HUES64 (cell line): ENCODE measurements at regions not wholly inside any gene's neighbourhood (a gene's known extent, or its start where the extent isn't known, plus 50 kb on each side); places are given as distances from the start of the nearest gene placed in this dataset.

Source experiments
- H3K27ac ChIP-seq: 2 replicates; pipeline ENCODE4 v1.7.0; 2013; ENCODE audit warnings: low read depth, low read length, inconsistent platforms
- H3K27me3 ChIP-seq: 2 replicates; pipeline ENCODE4 v1.6.1; 2013; ENCODE audit warnings: mild to moderate bottlenecking, low read length; ENCODE audit not compliant: insufficient read depth
- H3K36me3 ChIP-seq: 2 replicates; pipeline ENCODE4 v1.6.1; 2013; ENCODE audit warnings: mild to moderate bottlenecking, low read length; ENCODE audit not compliant: insufficient read depth
- H3K4me1 ChIP-seq: 2 replicates; pipeline ENCODE4 v1.6.1; 2013; ENCODE audit warnings: mild to moderate bottlenecking, low read length, moderate library complexity; ENCODE audit not compliant: insufficient read depth
- H3K4me3 ChIP-seq: 2 replicates; pipeline ENCODE4 v1.5.1; 2013; ENCODE audit warnings: mild to moderate bottlenecking, low read length, moderate library complexity
- H3K9ac ChIP-seq: 2 replicates; pipeline ENCODE4 v1.6.1; 2013; ENCODE audit warnings: mild to moderate bottlenecking, low read depth, low read length
- H3K9me3 ChIP-seq: 2 replicates; pipeline ENCODE4 v1.6.1; 2013; ENCODE audit warnings: low read depth, low read length; ENCODE audit not compliant: insufficient read depth
- WGBS: fragments of 150-250, 120-280 bp; methylation state at CpG from one replicate; pipeline ENCODE4 v1.1.7; 2013; ENCODE audit warnings: missing lambda C conversion rate; 5-methylcytosine and 5-hydroxymethylcytosine counted together

DNA sequence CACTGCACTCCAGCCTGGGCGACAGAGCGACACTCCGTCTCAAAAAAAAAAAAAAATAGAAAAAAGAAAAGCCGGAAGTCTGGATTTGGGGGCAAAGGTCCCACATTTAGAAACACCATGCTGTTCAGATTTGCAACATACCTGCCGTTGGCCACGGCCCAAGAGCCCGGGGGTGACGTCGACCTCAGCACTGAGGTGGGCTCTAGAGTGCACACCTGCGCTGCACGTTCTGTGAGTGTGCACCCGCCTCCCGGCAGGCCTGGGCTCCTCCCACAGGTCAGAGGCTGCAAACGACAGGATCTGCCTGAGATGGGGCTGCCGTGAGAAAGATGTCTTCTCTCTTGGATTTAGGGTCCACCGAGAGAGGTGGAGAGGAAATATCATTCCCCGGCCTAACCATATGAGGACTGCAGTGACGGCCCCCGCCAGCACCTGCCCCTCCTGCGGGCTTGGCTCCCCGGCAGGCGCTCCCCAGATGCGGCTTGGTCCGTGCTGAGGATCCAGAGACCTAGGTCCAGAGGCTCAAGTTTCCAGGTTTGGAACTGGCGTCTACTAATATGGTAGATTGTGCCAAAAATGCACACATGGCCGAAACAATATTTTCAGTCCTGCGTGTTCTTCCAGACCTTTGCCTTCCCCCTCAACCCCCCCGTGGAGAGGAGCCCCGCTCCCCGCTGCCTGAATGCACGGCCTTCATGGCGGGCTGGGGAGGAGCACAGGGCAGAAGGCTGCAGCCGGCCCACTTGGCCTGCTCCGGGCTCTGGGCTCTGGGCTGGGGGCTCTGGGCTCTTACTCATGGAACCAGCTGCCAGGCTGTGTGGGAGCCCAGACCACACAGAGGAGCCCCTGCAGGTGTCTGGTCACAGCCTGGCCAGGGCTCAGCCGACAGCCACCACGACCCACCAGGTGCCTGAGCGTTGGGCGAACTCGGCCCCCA lies 58.8 kb upstream of the FBRSL1 start:
- Histone ChIP-seq H3K9ac (no peak overlapping the region), H3K9me3 (peaks cover 20% of the 10 kb centered on the region), H3K4me1 (no peaks in the 10 kb centered on the region), H3K36me3 (no peaks in the 10 kb centered on the region), H3K27ac (no peak overlapping the region), H3K27me3 (peaks cover 81% of the 10 kb centered on the region), H3K4me3 (no peak overlapping the region)
- 81% methylated on average over 39 of the region's 39 CpGs for WGBS

DNA sequence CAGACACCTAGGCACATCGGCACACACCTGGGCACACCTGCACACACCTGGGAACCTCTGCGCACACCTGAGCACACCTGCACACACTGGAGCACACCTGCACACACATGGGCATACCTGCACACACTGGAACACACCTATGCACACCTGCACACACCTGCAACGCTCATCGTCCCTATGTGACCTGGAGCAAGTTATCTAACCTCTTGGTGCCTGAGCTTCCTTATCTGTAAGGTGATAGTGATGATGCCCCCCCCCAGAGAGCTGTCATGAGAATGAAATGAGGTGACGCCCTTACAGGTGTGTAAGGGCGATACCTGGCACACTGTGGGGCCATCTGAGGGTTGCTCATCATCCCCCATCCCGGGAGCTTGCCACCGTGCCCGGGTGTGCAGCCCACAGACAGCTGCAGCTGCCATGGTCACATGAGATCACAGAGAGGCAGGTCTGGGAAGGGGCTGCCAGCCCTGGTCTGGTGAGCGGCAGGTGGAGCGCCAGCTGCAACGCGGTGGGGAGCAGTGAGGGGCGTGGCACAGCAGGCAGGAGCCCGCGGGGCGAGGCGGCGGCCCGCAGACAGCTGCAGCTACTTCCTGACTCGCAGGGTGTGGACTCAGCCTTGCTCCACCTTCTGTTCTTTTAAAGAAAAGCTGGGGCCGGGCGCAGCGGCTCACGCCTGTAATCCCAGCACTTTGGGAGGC lies 59.9 kb upstream of the FBRSL1 start:
- Histone ChIP-seq H3K4me3 (no peak overlapping the region), H3K9me3 (peaks cover 25% of the 10 kb centered on the region), H3K4me1 (no peaks in the 10 kb centered on the region), H3K36me3 (no peaks in the 10 kb centered on the region), H3K27me3 (peaks cover 85% of the 10 kb centered on the region), H3K27ac (no peak overlapping the region), H3K9ac (no peak overlapping the region)
- 70% methylated on average over 25 of the region's 25 CpGs for WGBS

DNA sequence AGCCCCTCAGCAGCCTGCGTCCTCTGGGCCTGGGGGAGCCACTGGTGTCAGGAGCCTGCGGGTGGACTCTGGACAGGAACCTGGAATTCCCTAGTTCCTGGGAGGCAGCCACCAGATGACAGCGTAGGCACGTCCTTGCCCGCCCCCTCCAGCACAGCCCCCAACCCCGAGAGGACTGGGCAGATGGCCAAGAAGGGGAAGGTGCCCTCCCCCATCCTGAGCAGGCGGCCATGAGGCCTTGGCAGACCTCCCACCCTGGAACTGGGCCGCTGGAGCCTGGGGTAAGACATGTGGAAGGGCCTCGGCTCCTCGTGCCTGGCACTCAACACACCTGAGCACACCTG lies 60.4 kb upstream of the FBRSL1 start:
- peaks cover 25% of the 10 kb centered on the region for H3K9me3 ChIP-seq
- no peaks in the 10 kb centered on the region for H3K36me3 ChIP-seq
- H3K4me1 ChIP-seq, result no peaks in the 10 kb centered on the region
- 73% methylated on average over 10 of the region's 10 CpGs for WGBS
- peaks cover 86% of the 10 kb centered on the region for H3K27me3 ChIP-seq
- H3K27ac ChIP-seq, result no peak overlapping the region
- no peak overlapping the region for H3K9ac ChIP-seq
- H3K4me3 ChIP-seq, result no peak overlapping the region

DNA sequence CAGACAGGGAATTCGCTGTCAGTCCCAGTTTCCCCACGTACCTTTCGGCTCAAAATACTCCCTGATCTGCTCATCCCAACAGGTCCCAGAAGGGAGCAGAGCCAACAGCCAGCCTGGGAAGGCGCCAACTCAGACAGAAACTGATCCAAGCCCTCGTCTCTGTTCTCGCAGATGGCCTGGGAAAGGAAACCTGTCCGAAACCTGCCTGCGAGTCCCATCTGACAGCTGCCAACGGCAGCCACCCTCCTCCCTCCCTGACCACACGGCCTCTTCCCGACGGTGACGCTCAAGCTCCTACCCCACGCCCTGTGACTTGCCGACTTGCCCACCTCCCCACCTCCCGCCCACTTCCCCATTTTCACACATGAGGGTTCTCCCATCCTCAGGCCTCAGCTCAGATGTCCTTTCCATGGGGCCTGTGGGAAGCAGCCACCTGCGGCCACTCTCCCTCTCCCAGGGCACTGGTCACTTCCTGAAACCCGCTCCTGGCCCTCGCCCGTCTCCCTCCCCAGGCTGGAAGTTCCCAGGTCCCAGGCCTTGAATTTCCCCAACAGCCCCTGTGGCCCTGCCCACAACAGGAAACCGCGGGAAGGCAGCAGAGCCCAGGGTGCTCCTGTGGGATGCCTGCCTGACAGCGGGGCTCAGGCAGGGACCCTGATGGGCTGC lies 60.9 kb upstream of the FBRSL1 start:
- no peaks in the 10 kb centered on the region for H3K4me1 ChIP-seq
- H3K27me3 ChIP-seq, result peaks cover 86% of the 10 kb centered on the region
- H3K4me3 ChIP-seq, result no peak overlapping the region
- 75% methylated on average over 23 of the region's 23 CpGs for WGBS
- H3K9me3 ChIP-seq, result peaks cover 29% of the 10 kb centered on the region
- H3K36me3 ChIP-seq, result no peaks in the 10 kb centered on the region
- no peak overlapping the region for H3K9ac ChIP-seq
- H3K27ac ChIP-seq, result no peak overlapping the region

DNA sequence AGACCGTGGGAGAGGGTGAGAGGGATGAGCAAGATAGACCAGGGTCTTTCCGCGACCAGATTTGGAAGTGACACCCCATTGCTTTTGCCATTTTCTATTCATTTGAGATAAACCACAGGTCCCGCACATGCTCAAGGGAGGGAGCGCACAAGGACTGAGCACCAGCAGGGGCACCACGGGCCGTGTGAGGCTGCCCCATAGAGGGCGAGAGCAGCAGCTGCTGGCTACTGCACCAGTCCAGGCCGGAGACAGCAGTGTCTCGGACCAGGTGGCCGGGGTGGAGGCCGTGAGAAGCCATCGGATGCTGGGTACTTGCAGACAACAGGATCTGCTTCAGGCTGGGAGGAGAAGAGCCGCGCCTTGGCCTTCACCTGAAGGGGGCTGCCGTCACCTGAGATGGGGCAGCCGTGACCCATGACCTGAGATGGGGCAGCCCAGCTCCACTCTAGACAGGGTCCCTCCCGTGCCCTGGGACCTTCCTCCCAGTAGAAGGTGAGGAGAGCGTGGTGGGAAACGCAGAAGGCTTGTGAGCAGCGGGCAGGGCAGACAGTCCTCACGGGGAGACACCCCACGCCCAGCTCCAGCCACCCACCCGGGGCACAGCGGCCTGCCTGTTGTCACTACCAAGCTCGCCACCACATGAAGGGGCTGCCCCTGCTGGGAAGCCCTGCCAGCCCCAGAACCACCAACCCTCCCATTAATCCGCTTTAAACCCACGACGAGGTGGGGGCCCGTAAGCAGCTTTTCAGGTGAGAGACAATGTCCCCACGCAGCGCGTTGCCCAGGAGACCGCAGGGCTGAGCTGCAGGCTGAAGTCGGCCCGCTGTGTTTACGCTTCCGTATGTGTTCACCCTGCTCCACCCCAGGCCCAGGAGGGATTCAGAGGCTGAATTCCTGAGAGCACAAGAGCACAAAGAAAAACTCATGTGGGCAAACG lies 61.7 kb upstream of the FBRSL1 start:
- peaks cover 30% of the 10 kb centered on the region for H3K9me3 ChIP-seq
- no peaks in the 10 kb centered on the region for H3K36me3 ChIP-seq
- 77% methylated on average over 39 of the region's 39 CpGs for WGBS
- no peak overlapping the region for H3K4me3 ChIP-seq
- no peak overlapping the region for H3K9ac ChIP-seq
- H3K4me1 ChIP-seq, result no peaks in the 10 kb centered on the region
- peaks cover 90% of the 10 kb centered on the region for H3K27me3 ChIP-seq
- H3K27ac ChIP-seq, result no peak overlapping the region

DNA sequence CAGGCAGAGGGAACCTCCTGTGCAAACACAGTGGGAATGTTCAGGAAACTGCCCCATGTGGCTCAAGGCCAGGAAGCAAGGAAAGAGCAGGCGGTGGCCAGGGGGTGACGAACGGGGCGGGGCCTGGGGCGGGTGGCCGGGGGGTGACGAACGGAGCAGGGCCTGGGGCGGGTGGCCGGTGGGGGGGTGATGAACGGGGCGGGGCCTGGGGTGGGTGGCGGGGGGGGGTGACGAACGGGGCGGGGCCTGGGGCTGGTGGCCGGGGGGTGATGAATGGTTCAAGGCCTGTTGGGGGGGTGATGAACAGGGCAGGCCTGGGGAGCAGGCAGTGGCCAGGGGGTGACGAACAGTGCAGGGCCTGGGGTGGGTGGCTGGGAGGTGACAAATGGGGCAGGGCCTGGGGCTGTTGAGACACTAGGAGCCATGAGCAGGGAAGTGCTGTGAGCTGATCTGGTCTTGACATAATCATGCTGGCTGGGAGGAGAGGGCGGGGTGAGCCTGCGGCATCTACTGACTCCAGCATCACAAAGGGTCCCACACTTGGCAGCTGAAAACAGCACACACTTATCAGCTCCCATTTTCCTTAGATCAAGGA lies 62.7 kb upstream of the FBRSL1 start:
- no peaks in the 10 kb centered on the region for H3K4me1 ChIP-seq
- H3K36me3 ChIP-seq, result no peaks in the 10 kb centered on the region
- H3K27ac ChIP-seq, result no peak overlapping the region

DNA sequence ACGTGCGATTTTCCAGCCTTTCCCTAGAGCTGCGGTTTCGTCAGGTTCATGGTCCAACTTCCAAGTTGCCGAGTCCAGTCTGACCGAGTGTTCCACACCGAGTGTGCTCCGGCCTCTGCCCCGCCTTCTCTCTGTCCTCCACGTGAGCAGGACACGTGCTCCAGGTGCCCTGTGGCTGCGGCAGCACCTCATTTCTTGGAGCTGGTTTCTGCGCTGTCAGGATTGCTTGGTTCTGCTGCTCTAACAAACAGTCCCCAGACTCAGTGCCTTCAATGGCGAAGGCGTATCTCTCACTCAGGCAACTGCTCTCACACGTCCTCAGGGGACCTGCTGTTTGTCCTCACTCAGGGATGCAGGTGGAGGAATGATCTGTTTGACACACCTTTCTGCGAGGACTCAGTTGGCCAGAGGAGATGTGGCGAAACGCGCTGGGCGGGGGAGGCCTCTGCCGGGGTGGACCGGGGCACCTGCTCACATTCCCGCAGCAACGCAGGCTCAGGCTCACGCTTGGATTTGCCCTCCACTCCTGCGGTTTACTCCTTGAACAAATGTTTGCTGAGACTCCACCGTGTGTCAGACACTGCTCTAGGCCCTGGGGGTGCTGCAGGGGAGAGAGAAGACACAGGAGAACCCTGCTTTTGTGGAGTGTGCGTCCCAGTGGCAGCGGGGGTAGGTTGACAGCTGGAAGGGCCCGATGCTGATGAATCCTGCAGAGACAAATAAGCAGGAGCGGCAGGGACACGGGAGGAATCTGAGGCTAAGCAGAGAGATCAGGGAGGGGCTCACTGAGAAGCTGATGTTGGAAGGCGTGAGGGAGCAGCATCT lies 63.4 kb upstream of the FBRSL1 start:
- Histone ChIP-seq H3K9me3 (peaks cover 30% of the 10 kb centered on the region), H3K4me3 (no peak overlapping the region), H3K4me1 (no peaks in the 10 kb centered on the region), H3K36me3 (no peaks in the 10 kb centered on the region), H3K9ac (no peak overlapping the region), H3K27me3 (peaks cover 91% of the 10 kb centered on the region), H3K27ac (no peak overlapping the region)
- 82% methylated on average over 34 of the region's 34 CpGs for WGBS

More for the DNA sequence above, 62.7 kb upstream of the FBRSL1 start:
- WGBS, result 90% methylated on average over 5 of the region's 20 CpGs
- no peak overlapping the region for H3K4me3 ChIP-seq
- H3K9me3 ChIP-seq, result peaks cover 30% of the 10 kb centered on the region
- H3K9ac ChIP-seq, result no peak overlapping the region
- peaks cover 91% of the 10 kb centered on the region for H3K27me3 ChIP-seq

DNA sequence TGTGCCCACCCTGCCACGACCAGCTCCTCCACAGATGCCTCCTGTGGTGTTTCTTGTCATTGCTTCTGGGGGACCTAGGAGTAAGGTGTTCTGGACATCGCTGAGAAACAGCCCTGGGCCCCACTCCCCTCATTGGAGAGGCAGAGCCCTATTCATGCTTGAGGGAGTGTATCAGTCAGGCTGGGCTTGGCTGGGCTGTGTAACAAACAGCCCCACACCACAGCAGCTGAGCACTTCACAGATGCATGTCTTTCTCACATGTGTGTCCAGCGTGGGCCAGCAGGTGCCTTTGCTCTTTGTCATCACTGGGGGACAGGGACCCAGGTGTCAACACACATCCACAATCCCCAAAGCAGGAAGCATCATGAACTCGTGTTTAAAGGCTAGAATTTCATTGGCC lies 65.1 kb upstream of the FBRSL1 start:
- H3K27me3 ChIP-seq, result peaks cover 91% of the 10 kb centered on the region
- 55% methylated on average over 4 of the region's 4 CpGs for WGBS
- H3K4me1 ChIP-seq, result no peaks in the 10 kb centered on the region

DNA sequence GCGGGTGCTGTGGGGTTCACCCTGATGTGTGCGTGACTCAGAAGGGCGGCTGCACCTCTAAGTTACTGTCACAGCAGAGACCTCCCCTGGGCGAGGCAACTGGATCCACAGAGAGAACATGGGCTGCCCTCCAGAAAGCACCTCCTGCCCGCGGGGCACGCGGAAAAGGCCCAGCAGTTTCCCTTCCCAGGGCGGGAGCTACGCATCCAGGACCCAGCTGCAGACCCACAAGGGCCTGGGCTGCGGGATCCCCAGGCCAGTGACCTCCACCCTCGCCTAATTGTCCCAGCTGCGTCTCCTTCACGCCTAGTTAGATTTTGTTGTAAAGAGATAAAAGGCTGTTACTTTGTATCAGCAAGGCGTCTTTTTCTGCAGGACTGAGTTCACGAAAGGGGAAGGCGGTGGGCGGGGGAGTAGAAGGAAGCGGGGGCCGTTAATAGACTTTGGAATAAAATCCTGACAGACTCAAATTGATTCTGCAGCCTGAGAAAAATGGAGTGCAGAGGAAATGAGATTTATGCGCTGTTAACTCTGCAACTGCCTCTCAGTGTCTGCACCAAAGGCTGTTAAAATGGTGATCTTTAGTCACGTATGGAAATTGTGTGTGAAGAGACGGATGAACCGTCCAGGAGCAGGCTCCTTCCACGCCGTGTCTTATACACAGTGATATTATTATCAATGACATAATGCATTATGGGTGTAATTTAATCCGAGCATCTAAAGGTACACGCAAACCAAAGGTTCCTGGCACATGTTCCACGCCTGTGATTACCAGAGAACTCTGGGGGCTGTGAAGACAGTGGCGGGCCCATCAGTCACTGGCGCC lies 65.9 kb upstream of the FBRSL1 start:
- no peaks in the 10 kb centered on the region for H3K36me3 ChIP-seq
- WGBS, result 82% methylated on average over 29 of the region's 31 CpGs
- peaks cover 32% of the 10 kb centered on the region for H3K9me3 ChIP-seq
- no peaks in the 10 kb centered on the region for H3K4me1 ChIP-seq
- peaks cover 89% of the 10 kb centered on the region for H3K27me3 ChIP-seq
- no peak overlapping the region for H3K4me3 ChIP-seq
- H3K27ac ChIP-seq, result no peak overlapping the region
- no peak overlapping the region for H3K9ac ChIP-seq

More for the DNA sequence above, 65.1 kb upstream of the FBRSL1 start:
- Histone ChIP-seq H3K36me3 (no peaks in the 10 kb centered on the region), H3K9me3 (peaks cover 35% of the 10 kb centered on the region), H3K9ac (no peak overlapping the region), H3K27ac (no peak overlapping the region), H3K4me3 (no peak overlapping the region)
